ENCODE measurements at regions not wholly inside any gene's neighbourhood (a gene's known extent, or its start where the extent isn't known, plus 50 kb on each side); places are given as distances from the start of the nearest gene placed in this dataset.

DNA sequence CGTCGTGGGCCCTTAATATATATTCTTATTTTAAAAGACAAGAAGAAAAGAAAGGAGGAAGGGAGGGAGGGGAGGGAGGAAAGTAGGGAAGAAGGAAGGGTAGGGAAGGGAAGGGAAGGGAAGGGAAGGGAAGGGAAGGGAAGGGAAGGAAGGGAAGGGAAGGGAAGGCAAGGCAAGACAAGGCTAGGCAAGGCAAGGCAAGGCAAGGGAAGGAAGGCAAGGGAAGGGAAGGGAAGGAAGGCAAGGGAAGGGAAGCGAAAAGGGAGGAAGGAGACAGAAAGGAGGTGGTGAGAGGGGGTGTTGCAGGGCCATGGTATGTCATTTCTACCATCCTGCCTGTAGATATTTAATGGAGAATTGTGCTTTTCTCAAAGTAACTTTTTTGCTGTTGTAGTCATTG is 83.9 kb upstream of the BTBD3 start:
- no peak for TF ChIP-seq EZH2 (IDR thresholded peaks at IDR 0.05; ENCODE audit: insufficient read depth, low read length)
- TF ChIP-seq, protein P1, sequence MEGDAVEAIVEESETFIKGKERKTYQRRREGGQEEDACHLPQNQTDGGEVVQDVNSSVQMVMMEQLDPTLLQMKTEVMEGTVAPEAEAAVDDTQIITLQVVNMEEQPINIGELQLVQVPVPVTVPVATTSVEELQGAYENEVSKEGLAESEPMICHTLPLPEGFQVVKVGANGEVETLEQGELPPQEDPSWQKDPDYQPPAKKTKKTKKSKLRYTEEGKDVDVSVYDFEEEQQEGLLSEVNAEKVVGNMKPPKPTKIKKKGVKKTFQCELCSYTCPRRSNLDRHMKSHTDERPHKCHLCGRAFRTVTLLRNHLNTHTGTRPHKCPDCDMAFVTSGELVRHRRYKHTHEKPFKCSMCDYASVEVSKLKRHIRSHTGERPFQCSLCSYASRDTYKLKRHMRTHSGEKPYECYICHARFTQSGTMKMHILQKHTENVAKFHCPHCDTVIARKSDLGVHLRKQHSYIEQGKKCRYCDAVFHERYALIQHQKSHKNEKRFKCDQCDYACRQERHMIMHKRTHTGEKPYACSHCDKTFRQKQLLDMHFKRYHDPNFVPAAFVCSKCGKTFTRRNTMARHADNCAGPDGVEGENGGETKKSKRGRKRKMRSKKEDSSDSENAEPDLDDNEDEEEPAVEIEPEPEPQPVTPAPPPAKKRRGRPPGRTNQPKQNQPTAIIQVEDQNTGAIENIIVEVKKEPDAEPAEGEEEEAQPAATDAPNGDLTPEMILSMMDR (IDR thresholded peaks at IDR 0.05; ENCODE audit: insufficient read depth, low read depth, low read length), result no peak
- no peaks in the 10 kb centered on the region for H3K4me1 Mint-ChIP-seq (ENCODE audit: low read depth, unreplicated experiment)
- H3K9me3 Mint-ChIP-seq (ENCODE audit: unreplicated experiment), result peaks cover 8% of the 10 kb centered on the region
- no peaks in the 10 kb centered on the region for H3K27me3 Mint-ChIP-seq (ENCODE audit: low read depth, unreplicated experiment)
- H3K4me2 ChIP-seq (ENCODE audit: low read length), result no peak overlapping the region
- DNase-seq (ENCODE audit: low read depth) (no peak), FAIRE-seq (no peak)
- no peaks in the 10 kb centered on the region for H3K4me1 ChIP-seq (ENCODE audit: insufficient read depth, low read length)
- no peaks in the 10 kb centered on the region for H3K36me3 Mint-ChIP-seq (ENCODE audit: low read depth, unreplicated experiment)
- H3K9ac ChIP-seq (ENCODE audit: low read length), result no peak overlapping the region
- H3K4me3 Mint-ChIP-seq (ENCODE audit: unreplicated experiment), result no peak overlapping the region
- H3K9me3 ChIP-seq (ENCODE audit: insufficient read depth, low read depth, low read length), result no peaks in the 10 kb centered on the region
- H3K79me2 ChIP-seq (ENCODE audit: insufficient read depth, low read length), result no peaks in the 10 kb centered on the region
- H3K4me3 ChIP-seq (ENCODE audit: insufficient read depth, low read depth, low read length), result no peak overlapping the region
- no peaks in the 10 kb centered on the region for H3K27me3 ChIP-seq (ENCODE audit: insufficient read depth, low read length)
- no peaks in the 10 kb centered on the region for H4K20me1 ChIP-seq (ENCODE audit: insufficient read depth, low read length)
- no peaks in the 10 kb centered on the region for H3K36me3 ChIP-seq (ENCODE audit: insufficient read depth, low read length)
- no peak overlapping the region for H3K27ac ChIP-seq (ENCODE audit: low read depth, low read length)
- H3K27ac Mint-ChIP-seq (ENCODE audit: unreplicated experiment), result no peak overlapping the region
- H2AFZ ChIP-seq (ENCODE audit: low read depth, low read length), result no peak overlapping the region

DNA sequence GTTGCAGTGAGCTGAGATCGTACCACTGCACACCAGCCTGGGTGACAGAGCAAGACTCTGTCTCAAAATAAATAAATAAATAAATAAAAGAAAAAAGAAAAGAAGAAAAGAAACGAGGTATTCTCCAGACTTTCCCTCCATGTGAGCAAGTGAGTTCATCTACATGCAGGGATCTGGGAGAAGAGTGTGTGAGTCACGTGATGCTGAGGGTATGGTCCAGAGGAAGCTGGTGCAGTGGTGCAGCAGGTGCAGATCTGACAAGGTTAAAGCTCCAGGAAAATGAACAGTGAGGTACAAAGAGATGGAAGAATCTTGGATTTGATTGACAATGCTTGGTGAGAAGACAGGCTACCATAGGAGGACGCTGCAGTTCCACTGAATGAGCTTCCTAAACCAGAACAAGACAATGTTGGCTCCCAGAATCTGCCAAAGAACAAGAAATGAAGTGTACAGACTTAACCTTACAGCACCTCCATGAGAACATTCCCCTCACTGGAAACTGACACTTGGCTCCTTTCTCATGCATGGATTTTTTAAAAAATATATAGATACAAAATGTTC is 79.5 kb upstream of the BTBD3 start:
- TF ChIP-seq, protein P1 (IDR thresholded peaks at IDR 0.05; ENCODE audit: insufficient read depth, low read depth, low read length), result no peak
- TF ChIP-seq EZH2 (IDR thresholded peaks at IDR 0.05; ENCODE audit: insufficient read depth, low read length), result no peak
- no peak overlapping the region for H3K27ac ChIP-seq (ENCODE audit: low read depth, low read length)
- Mint-ChIP-seq H3K36me3 (ENCODE audit: low read depth, unreplicated experiment) (no peaks in the 10 kb centered on the region), H3K4me3 (ENCODE audit: unreplicated experiment) (no peak overlapping the region), H3K9me3 (ENCODE audit: unreplicated experiment) (peaks cover 6% of the 10 kb centered on the region), H3K27ac (ENCODE audit: unreplicated experiment) (no peak overlapping the region), H3K4me1 (ENCODE audit: low read depth, unreplicated experiment) (no peaks in the 10 kb centered on the region), H3K27me3 (ENCODE audit: low read depth, unreplicated experiment) (no peaks in the 10 kb centered on the region)
- no peaks in the 10 kb centered on the region for H3K36me3 ChIP-seq (ENCODE audit: insufficient read depth, low read length)
- H3K4me1 ChIP-seq (ENCODE audit: insufficient read depth, low read length), result no peaks in the 10 kb centered on the region
- H3K9ac ChIP-seq (ENCODE audit: low read length), result no peak overlapping the region
- H4K20me1 ChIP-seq (ENCODE audit: insufficient read depth, low read length), result no peaks in the 10 kb centered on the region
- no peak overlapping the region for H3K4me3 ChIP-seq (ENCODE audit: insufficient read depth, low read depth, low read length)
- no peaks in the 10 kb centered on the region for H3K9me3 ChIP-seq (ENCODE audit: insufficient read depth, low read depth, low read length)
- no peaks in the 10 kb centered on the region for H3K27me3 ChIP-seq (ENCODE audit: insufficient read depth, low read length)
- FAIRE-seq, result no peak
- DNase-seq (ENCODE audit: low read depth), result no peak
- no peak overlapping the region for H3K4me2 ChIP-seq (ENCODE audit: low read length)
- no peak overlapping the region for H2AFZ ChIP-seq (ENCODE audit: low read depth, low read length)
- H3K79me2 ChIP-seq (ENCODE audit: insufficient read depth, low read length), result no peaks in the 10 kb centered on the region

DNA sequence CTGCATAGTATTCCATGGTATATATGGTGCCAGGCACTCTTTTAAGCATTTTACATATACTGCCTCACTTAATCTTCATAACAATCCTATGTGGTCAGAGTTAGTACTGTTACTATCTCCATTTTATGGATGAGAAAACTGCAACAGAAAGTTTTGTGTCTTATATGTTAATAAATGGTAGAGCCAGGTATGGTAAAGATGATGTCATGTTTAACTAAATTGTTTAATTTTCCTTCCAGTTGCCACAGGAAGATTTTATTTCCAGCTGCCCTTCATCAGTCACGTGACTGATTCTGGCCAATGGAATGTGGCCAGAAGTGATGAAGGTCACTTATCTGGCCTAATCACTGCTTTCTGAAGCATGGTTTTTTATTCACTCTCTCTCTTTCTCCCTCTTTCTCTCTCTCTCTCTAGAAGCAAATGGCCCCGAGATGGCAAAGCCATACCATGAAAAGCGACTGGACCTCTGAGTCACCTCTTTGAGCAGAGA is 75.7 kb upstream of the BTBD3 start:
- DNase-seq (ENCODE audit: low read depth), result no peak
- peaks cover 14% of the 10 kb centered on the region for H3K4me1 Mint-ChIP-seq (ENCODE audit: low read depth, unreplicated experiment)
- H2AFZ ChIP-seq (ENCODE audit: low read depth, low read length), result no peak overlapping the region
- no peak overlapping the region for H3K4me3 ChIP-seq (ENCODE audit: insufficient read depth, low read depth, low read length)
- H3K9me3 Mint-ChIP-seq (ENCODE audit: unreplicated experiment), result no peaks in the 10 kb centered on the region
- H3K27ac Mint-ChIP-seq (ENCODE audit: unreplicated experiment), result no peak overlapping the region
- no peak overlapping the region for H3K4me2 ChIP-seq (ENCODE audit: low read length)
- H3K36me3 ChIP-seq (ENCODE audit: insufficient read depth, low read length), result no peaks in the 10 kb centered on the region
- H3K79me2 ChIP-seq (ENCODE audit: insufficient read depth, low read length), result no peaks in the 10 kb centered on the region
- no peaks in the 10 kb centered on the region for H3K27me3 ChIP-seq (ENCODE audit: insufficient read depth, low read length)
- H3K9me3 ChIP-seq (ENCODE audit: insufficient read depth, low read depth, low read length), result no peaks in the 10 kb centered on the region
- no peaks in the 10 kb centered on the region for H3K36me3 Mint-ChIP-seq (ENCODE audit: low read depth, unreplicated experiment)
- no peak for FAIRE-seq
- H3K27me3 Mint-ChIP-seq (ENCODE audit: low read depth, unreplicated experiment), result no peaks in the 10 kb centered on the region
- H3K4me1 ChIP-seq (ENCODE audit: insufficient read depth, low read length), result no peaks in the 10 kb centered on the region
- H3K9ac ChIP-seq (ENCODE audit: low read length), result no peak overlapping the region
- no peak overlapping the region for H3K4me3 Mint-ChIP-seq (ENCODE audit: unreplicated experiment)
- no peaks in the 10 kb centered on the region for H4K20me1 ChIP-seq (ENCODE audit: insufficient read depth, low read length)
- H3K27ac ChIP-seq (ENCODE audit: low read depth, low read length), result no peak overlapping the region
- no peak for TF ChIP-seq EZH2 (IDR thresholded peaks at IDR 0.05; ENCODE audit: insufficient read depth, low read length)
- TF ChIP-seq, protein P1 (IDR thresholded peaks at IDR 0.05; ENCODE audit: insufficient read depth, low read depth, low read length), result no peak
